Natural killer cell (primary cell): ENCODE measurements at regions not wholly inside any gene's neighbourhood (a gene's known extent, or its start where the extent isn't known, plus 50 kb on each side); places are given as distances from the start of the nearest gene placed in this dataset.

Experiments
- ATAC-seq, 3 donors: fragments of 150-1000 bp in 2 of 3; fragments of 200-7000 bp in 1 of 3; cut with Tn5 transposase; 1 replicate in 1 of 3; 2 replicates in 2 of 3; pipeline ENCODE4 v1.10.0; 2021; ENCODE audit warnings: mild to moderate bottlenecking in 2 of 3, moderate library complexity in 2 of 3
- DNase-seq, 2 donors: peaks; one replicate each; pipeline versions ENCODE4 v3.0.0 to v3.0.0-alpha.2; 2013 to 2021; ENCODE audit warnings: mixed read lengths in 1 of 2
- H3K27ac ChIP-seq: one replicate; pipeline ENCODE4 v1.5.1; 2013; ENCODE audit warnings: mild to moderate bottlenecking, low read length
- H3K27me3 ChIP-seq: one replicate; pipeline ENCODE4 v1.6.1; 2013; ENCODE audit warnings: low read length; ENCODE audit not compliant: control insufficient read depth, insufficient read depth
- H3K36me3 ChIP-seq: one replicate; pipeline ENCODE4 v1.6.1; 2013; ENCODE audit warnings: low read length; ENCODE audit not compliant: control insufficient read depth, insufficient read depth
- H3K4me1 ChIP-seq: one replicate; pipeline ENCODE4 v1.6.1; 2013; ENCODE audit warnings: low read length; ENCODE audit not compliant: control insufficient read depth, insufficient read depth
- H3K4me3 ChIP-seq: one replicate; pipeline ENCODE4 v1.5.1; 2013; ENCODE audit warnings: low read length
- H3K9me3 ChIP-seq: one replicate; pipeline ENCODE4 v1.6.1; 2013; ENCODE audit warnings: low read length; ENCODE audit not compliant: control insufficient read depth, insufficient read depth
- H3K27ac Mint-ChIP-seq, 2 donors: one replicate each; pipeline ENCODE4 v1.8.0; 2022; ENCODE audit warnings: mild to moderate bottlenecking in 2 of 2, mixed read lengths in 2 of 2, moderate library complexity in 1 of 2
- H3K27me3 Mint-ChIP-seq, 2 donors: one replicate each; pipeline ENCODE4 v1.8.0; 2022; ENCODE audit warnings: low read depth in 2 of 2, mixed read lengths in 2 of 2
- H3K36me3 Mint-ChIP-seq: one replicate; pipeline ENCODE4 v1.8.0; 2022; ENCODE audit warnings: mixed read lengths
- H3K4me1 Mint-ChIP-seq, 2 donors: one replicate each; pipeline ENCODE4 v1.8.0; 2022; ENCODE audit warnings: mixed read lengths in 2 of 2
- H3K4me3 Mint-ChIP-seq: one replicate; pipeline ENCODE4 v1.8.0; 2022; ENCODE audit warnings: mild to moderate bottlenecking, moderate library complexity, mixed read lengths
- H3K9me3 Mint-ChIP-seq, 2 donors: one replicate each; pipeline ENCODE4 v1.8.0; 2022; ENCODE audit warnings: mixed read lengths in 2 of 2
- CTCF ChIP-seq: fragments of 200-600 bp; IDR thresholded peaks from one replicate; pipeline ENCODE4 v1.8.0; 2022; ENCODE audit warnings: antibody characterized with exemption
- WGBS: methylation state at CpG from one replicate; pipeline ENCODE4 v1.1.7; 2013; ENCODE audit warnings: missing lambda C conversion rate; ENCODE audit not compliant: insufficient coverage; 5-methylcytosine and 5-hydroxymethylcytosine counted together
- intact Hi-C: fragments of 100-400 bp; cut with micrococcal nuclease; formaldehyde crosslinking; loops from one replicate; pipeline ENCODE4 v1.14.2; 2022

GRCh38 chr9:103660830-103661229 is 433.3 kb upstream of the SMC2 start:
- Histone ChIP-seq H3K9me3 (peaks cover 8% of the 10 kb centered on the region), H3K27ac (no peak overlapping the region), H3K4me3 (no peak overlapping the region), H3K4me1 (no peaks in the 10 kb centered on the region), H3K36me3 (no peaks in the 10 kb centered on the region), H3K27me3 (no peaks in the 10 kb centered on the region)
- ATAC-seq: no peak
- H3K27me3 Mint-ChIP-seq: no peaks in the 10 kb centered on the region
- intact Hi-C loops: no loop called here
- DNase-seq: no peak
- no peak for TF ChIP-seq CTCF
- H3K27ac Mint-ChIP-seq: no peak overlapping the region
- no peaks in the 10 kb centered on the region for H3K4me1 Mint-ChIP-seq
- no peak overlapping the region for H3K4me3 Mint-ChIP-seq
- WGBS: 90% methylated on average over 6 of the region's 6 CpGs
- peaks cover 15% of the 10 kb centered on the region for H3K36me3 Mint-ChIP-seq
- peaks cover 11 to 12% of the 10 kb centered on the region in 2 donors for H3K9me3 Mint-ChIP-seq

DNA sequence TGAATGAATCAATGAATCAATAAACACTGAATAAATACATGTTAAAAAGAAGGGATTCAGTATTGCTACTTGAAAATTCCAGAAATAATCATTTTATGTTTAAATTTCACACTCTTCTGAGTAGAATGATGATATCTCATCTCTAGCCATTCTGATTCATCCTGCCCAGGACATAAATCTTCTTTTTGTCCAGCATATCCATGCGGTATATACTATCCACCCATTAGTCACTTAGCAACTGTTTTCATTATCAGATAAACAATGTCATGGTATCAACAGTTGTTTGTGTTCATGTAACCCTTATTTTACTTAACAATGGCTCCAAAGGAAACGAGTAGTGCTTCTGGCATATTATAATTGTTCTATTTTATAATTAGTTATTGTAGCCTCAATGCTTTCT is 432.4 kb upstream of the SMC2 start:
- H3K36me3 ChIP-seq: no peaks in the 10 kb centered on the region
- no peaks in the 10 kb centered on the region for H3K27me3 Mint-ChIP-seq
- no peaks in the 10 kb centered on the region for H3K4me1 ChIP-seq
- intact Hi-C loops: no loop called here
- H3K27ac ChIP-seq: no peak overlapping the region
- no peak overlapping the region for H3K27ac Mint-ChIP-seq
- H3K36me3 Mint-ChIP-seq: peaks cover 12% of the 10 kb centered on the region
- peaks cover 9 to 17% of the 10 kb centered on the region in 2 donors for H3K9me3 Mint-ChIP-seq
- ATAC-seq: no peak
- no peaks in the 10 kb centered on the region for H3K4me1 Mint-ChIP-seq
- peaks cover 8% of the 10 kb centered on the region for H3K9me3 ChIP-seq
- no peak overlapping the region for H3K4me3 ChIP-seq
- no peak overlapping the region for H3K4me3 Mint-ChIP-seq
- DNase-seq: no peak
- no peak for TF ChIP-seq CTCF
- WGBS: 100% methylated on average over 1 of the region's 2 CpGs
- H3K27me3 ChIP-seq: no peaks in the 10 kb centered on the region

DNA sequence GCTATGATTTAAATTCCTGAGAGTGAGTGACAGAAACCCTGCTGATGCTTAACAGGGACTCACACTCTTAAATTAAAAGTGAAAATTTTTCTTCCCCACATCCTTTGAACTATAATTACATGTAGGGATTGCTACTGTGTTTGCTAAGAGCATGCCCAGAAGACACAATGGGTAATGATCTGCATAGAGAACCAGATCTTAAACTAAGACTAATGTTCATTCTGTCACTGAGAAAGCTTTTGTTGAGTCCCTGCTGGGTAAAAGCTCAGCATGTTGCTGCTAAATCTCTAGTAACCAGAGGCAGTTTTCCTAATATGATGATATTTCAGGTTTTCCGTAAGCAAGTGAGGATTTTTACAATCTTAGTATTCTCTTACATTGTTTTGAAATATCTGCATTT is 424.8 kb upstream of the SMC2 start:
- H3K36me3 ChIP-seq: no peaks in the 10 kb centered on the region
- Mint-ChIP-seq H3K4me3 (no peak overlapping the region), H3K4me1 (no peaks in the 10 kb centered on the region), H3K27me3 (no peaks in the 10 kb centered on the region), H3K27ac (no peak overlapping the region), H3K36me3 (no peaks in the 10 kb centered on the region), H3K9me3 (peaks cover 6 to 7% of the 10 kb centered on the region in 2 donors)
- no peaks in the 10 kb centered on the region for H3K9me3 ChIP-seq
- no peak for DNase-seq
- no peak overlapping the region for H3K4me3 ChIP-seq
- intact Hi-C loops: no loop called here
- TF ChIP-seq CTCF: no peak
- no peak for ATAC-seq
- WGBS: no CpG with 5 or more reads among the region's 1 CpG
- H3K27me3 ChIP-seq: no peaks in the 10 kb centered on the region
- H3K4me1 ChIP-seq: no peaks in the 10 kb centered on the region
- H3K27ac ChIP-seq: no peak overlapping the region

GRCh38 chr9:103674271-103674670 is 419.8 kb upstream of the SMC2 start:
- intact Hi-C loops: no loop called here
- DNase-seq: no peak
- TF ChIP-seq CTCF: no peak

More at GRCh38 chr9:103674271-103674670, 419.8 kb upstream of the SMC2 start:
- Mint-ChIP-seq H3K9me3 (peaks cover 10 to 13% of the 10 kb centered on the region in 2 donors), H3K27me3 (no peaks in the 10 kb centered on the region), H3K27ac (no peak overlapping the region), H3K36me3 (no peaks in the 10 kb centered on the region), H3K4me3 (no peak overlapping the region), H3K4me1 (no peaks in the 10 kb centered on the region)
- H3K4me3 ChIP-seq: no peak overlapping the region
- H3K36me3 ChIP-seq: no peaks in the 10 kb centered on the region
- ATAC-seq: no peak
- H3K9me3 ChIP-seq: no peaks in the 10 kb centered on the region
- H3K27ac ChIP-seq: no peak overlapping the region
- no peaks in the 10 kb centered on the region for H3K27me3 ChIP-seq
- H3K4me1 ChIP-seq: no peaks in the 10 kb centered on the region
